Peyer's patch (tissue), 4 donors: ENCODE measurements at regions not wholly inside any gene's neighbourhood (a gene's known extent, or its start where the extent isn't known, plus 50 kb on each side); places are given as distances from the start of the nearest gene placed in this dataset.

Source experiments
- DNase-seq, 3 donors: peaks; one replicate each; pipeline ENCODE4 v3.0.0-alpha.2; 2017 to 2019
- H3K27ac ChIP-seq, 4 donors: fragments of 200-600 bp; sonication (generic); one replicate each; pipeline ENCODE4 v1.5.1; 2016 to 2019
- H3K27me3 ChIP-seq, 2 donors: fragments of 200-600 bp; sonication (generic); one replicate each; pipeline ENCODE4 v1.5.1; 2019
- H3K36me3 ChIP-seq, 3 donors: fragments of 200-600 bp; sonication (generic); one replicate each; pipeline ENCODE4 v1.5.1; 2016 to 2019
- H3K4me1 ChIP-seq, 4 donors: fragments of 200-600 bp; sonication (generic); one replicate each; pipeline ENCODE4 v1.5.1; 2016 to 2019
- H3K4me3 ChIP-seq, 4 donors: fragments of 200-600 bp; sonication (generic); 1 replicate in 3 of 4; 2 replicates in 1 of 4; pipeline ENCODE4 v1.5.1; 2016 to 2019; ENCODE audit warnings: mild to moderate bottlenecking in 1 of 4
- H3K9me3 ChIP-seq, 4 donors: fragments of 200-600 bp; sonication (generic); one replicate each; pipeline ENCODE4 v1.5.1; 2016 to 2019; ENCODE audit warnings: mild to moderate bottlenecking in 1 of 4
- POLR2A ChIP-seq, 2 donors: fragments of 450-650 bp; IDR thresholded peaks; one replicate each; pipeline ENCODE4 v1.5.1; 2017; ENCODE audit warnings: antibody characterized with exemption in 2 of 2, mild to moderate bottlenecking in 2 of 2, moderate library complexity in 2 of 2
- TF ChIP-seq, protein P1 (sequence below), 6 experiments: fragments of 450-650 bp in 4 of 6; fragments of 200-600 bp in 2 of 6; sonication (generic) in 1 of 6; IDR thresholded peaks; one replicate each; pipeline ENCODE4 v1.5.1; 2017 to 2019; ENCODE audit warnings: antibody characterized with exemption in 6 of 6, mild to moderate bottlenecking in 3 of 6, moderate library complexity in 1 of 6

DNA sequence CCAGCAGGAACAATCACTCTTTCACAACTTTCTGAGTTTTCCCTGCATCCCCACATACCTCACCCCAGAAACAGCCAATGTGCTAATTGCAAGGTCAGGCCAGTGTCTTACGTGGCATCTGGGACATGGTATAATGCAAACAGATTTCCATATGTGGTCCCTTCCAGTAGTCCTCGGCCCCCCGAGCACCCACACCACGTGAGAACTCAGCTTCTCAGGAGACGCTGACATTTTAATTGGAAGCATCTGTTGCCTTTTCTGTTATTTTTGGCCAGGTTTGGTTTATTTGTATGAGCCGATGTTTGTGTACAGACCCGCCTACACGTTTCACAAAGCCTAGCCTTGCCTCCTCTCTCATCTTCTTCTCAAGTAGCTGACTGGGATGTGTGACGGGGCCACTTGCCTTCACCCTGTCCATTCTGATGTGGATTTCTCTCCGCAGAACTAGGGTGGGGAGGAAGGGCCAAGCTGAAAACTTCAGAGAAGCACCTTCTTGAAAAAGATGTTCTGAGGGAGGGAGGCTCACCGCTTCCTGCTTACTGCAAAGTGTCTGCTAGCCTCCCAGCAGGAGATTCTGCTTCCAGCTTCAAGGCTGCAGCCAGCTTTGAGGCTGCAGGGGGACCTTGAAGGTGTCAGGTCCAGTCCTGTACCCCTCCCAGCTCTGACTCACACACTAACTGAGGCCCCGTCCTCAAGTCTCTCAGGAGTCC, 109.6 kb upstream of the SLC14A2 start:
- TF ChIP-seq POLR2A (IDR thresholded peaks at IDR 0.05), result no peak
- TF ChIP-seq, protein P1, sequence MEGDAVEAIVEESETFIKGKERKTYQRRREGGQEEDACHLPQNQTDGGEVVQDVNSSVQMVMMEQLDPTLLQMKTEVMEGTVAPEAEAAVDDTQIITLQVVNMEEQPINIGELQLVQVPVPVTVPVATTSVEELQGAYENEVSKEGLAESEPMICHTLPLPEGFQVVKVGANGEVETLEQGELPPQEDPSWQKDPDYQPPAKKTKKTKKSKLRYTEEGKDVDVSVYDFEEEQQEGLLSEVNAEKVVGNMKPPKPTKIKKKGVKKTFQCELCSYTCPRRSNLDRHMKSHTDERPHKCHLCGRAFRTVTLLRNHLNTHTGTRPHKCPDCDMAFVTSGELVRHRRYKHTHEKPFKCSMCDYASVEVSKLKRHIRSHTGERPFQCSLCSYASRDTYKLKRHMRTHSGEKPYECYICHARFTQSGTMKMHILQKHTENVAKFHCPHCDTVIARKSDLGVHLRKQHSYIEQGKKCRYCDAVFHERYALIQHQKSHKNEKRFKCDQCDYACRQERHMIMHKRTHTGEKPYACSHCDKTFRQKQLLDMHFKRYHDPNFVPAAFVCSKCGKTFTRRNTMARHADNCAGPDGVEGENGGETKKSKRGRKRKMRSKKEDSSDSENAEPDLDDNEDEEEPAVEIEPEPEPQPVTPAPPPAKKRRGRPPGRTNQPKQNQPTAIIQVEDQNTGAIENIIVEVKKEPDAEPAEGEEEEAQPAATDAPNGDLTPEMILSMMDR (IDR thresholded peaks at IDR 0.05), result no peak
- H3K9me3 ChIP-seq, result no peaks in the 10 kb centered on the region
- no peaks in the 10 kb centered on the region for H3K27me3 ChIP-seq
- no peaks in the 10 kb centered on the region for H3K36me3 ChIP-seq
- no peaks in the 10 kb centered on the region for H3K4me1 ChIP-seq
- H3K4me3 ChIP-seq, result no peak overlapping the region
- peak overlapping the region in 2 of 4 donors; percentile 2 to 15 for H3K27ac ChIP-seq
- no peak for DNase-seq

DNA sequence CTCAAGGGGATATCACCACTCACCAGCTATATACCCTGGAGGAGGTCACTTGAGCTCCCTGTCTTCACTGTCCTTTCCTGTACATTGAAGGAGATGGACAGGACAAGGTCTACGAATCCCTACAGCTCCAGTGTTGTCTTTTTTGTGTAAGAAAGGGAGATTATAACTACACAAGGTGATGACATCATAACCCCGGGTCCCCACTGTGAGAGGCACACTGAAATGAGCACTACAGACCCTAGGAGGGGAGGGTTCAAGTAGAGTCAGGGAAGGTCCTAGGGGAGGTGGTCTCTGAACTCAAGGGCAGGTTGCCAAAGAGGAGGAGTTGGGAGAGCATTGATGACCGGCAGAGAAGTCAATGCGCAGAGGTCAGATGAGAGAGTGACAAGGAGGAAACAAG, 108.3 kb upstream of the SLC14A2 start:
- no peak for TF ChIP-seq POLR2A (IDR thresholded peaks at IDR 0.05)
- TF ChIP-seq, protein P1 (IDR thresholded peaks at IDR 0.05), result no peak
- Histone ChIP-seq H3K9me3 (no peaks in the 10 kb centered on the region), H3K27me3 (no peaks in the 10 kb centered on the region), H3K27ac (no peak overlapping the region), H3K36me3 (no peaks in the 10 kb centered on the region), H3K4me3 (no peak overlapping the region), H3K4me1 (no peaks in the 10 kb centered on the region)
- DNase-seq, result no peak

DNA sequence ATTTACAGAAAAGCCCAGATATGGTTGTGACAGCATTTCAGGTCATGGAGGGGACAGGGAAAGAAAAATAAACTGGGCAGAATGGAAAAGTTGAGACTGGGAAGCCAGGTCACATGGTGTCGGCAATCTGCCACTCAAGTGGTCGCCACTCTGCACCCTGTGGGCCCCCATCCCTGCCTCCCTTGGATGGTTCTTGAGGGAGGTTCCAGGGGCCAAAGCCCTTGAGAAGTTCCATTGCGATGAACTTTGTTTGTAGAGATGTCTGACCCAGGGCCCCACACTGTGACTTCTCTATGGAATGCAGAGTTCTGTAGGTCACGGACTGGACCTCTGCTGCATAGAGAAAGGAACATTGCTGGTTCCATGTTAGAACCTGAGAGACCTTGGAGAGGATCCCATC, 105.7 kb upstream of the SLC14A2 start:
- no peaks in the 10 kb centered on the region for H3K9me3 ChIP-seq
- H3K36me3 ChIP-seq, result no peaks in the 10 kb centered on the region
- no peak overlapping the region for H3K4me3 ChIP-seq
- no peak for DNase-seq
- H3K27ac ChIP-seq, result no peak overlapping the region
- TF ChIP-seq POLR2A (IDR thresholded peaks at IDR 0.05), result no peak
- TF ChIP-seq, protein P1 (IDR thresholded peaks at IDR 0.05), result no peak
- H3K4me1 ChIP-seq, result no peaks in the 10 kb centered on the region
- no peaks in the 10 kb centered on the region for H3K27me3 ChIP-seq

DNA sequence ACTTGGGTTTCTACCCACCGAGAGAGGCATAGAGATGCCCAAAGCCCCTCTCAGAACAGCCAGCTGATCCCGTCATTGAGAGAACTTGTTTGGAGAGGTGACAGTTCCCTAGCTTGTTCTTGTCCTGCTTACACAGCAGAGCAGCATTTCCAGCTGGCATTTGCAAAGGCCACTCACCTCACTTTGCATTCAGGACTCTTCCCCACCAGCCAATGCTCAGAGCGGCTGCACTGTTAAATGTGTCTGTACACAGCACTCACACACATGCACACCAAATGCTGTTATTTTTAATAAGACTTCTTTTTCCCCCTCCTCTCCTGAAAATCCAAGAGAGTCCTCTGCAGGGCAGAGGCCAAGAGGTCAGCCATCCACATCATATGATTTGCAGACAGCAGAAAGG, 104.6 kb upstream of the SLC14A2 start:
- DNase-seq, result no peak
- Histone ChIP-seq H3K27ac (no peak overlapping the region), H3K27me3 (no peaks in the 10 kb centered on the region), H3K9me3 (no peaks in the 10 kb centered on the region), H3K4me1 (no peaks in the 10 kb centered on the region), H3K4me3 (no peak overlapping the region), H3K36me3 (no peaks in the 10 kb centered on the region)
- TF ChIP-seq POLR2A (IDR thresholded peaks at IDR 0.05), result no peak
- TF ChIP-seq, protein P1 (IDR thresholded peaks at IDR 0.05), result no peak

GRCh38 chr18:45512363-45512953, 102.8 kb upstream of the SLC14A2 start:
- Histone ChIP-seq H3K4me3 (no peak overlapping the region), H3K27ac (no peak overlapping the region), H3K9me3 (no peaks in the 10 kb centered on the region), H3K4me1 (no peaks in the 10 kb centered on the region), H3K36me3 (no peaks in the 10 kb centered on the region), H3K27me3 (no peaks in the 10 kb centered on the region)
- no peak for DNase-seq
- TF ChIP-seq, protein P1 (IDR thresholded peaks at IDR 0.05), result no peak
- TF ChIP-seq POLR2A (IDR thresholded peaks at IDR 0.05), result no peak
